ENCODE measurements at regions not wholly inside any gene's neighbourhood (a gene's known extent, or its start where the extent isn't known, plus 50 kb on each side); places are given as distances from the start of the nearest gene placed in this dataset.

DNA sequence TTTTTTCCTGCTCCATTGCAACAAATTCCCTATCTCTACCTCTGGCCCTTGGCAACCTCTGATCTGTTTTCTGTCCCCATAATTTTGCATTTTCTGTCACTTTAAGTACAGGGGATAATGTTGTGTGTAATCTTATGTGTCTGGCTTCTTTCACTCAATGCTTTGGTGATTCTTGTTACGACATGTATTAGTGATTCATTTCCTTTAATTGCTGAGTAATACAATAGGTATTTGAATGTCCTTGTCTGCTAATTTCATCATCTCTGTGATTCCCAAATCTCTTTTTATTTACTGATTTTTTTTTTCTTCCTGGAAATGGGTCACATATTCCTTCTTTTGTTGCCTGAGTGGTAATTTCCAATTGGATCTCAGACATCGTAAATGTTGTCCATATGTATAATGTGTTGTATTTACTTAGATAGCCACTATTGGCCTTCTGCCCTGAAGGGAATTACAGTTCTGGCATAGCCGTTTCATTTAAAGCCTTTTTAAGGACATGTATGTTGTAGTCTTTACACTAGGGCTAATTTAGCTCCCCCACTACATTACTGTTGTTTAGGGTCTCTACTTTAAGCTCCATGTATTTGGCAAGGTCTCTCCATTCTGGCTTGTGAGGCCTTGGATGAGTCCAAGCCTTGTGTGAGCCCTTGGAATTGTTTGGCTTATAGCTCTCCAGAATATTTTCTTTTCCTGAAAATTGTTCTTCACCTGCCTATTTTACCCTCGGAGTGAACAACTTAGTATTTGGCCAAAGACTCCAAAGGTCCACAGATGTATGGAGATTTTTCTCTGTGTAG, 683.8 kb downstream of the LRRC70 start:
- TF ChIP-seq EP300 (IDR thresholded peaks at IDR 0.05; ENCODE audit: low read depth) = no peak
- TF ChIP-seq POLR2A (IDR thresholded peaks at IDR 0.05) = no peak

All from transverse colon (tissue), 1 donor.